ENCODE measurements at regions not wholly inside any gene's neighbourhood (a gene's known extent, or its start where the extent isn't known, plus 50 kb on each side); places are given as distances from the start of the nearest gene placed in this dataset.
"Not testable (repeated sequence)": the region's sequence is repeated elsewhere in the genome, so short reads cannot be mapped to it uniquely, and the experiment has no call there.

GRCh38 chr1:232416026-232416568 is 213.8 kb downstream of the SIPA1L2 start:
- no peak for TF ChIP-seq CTCF (IDR thresholded peaks at IDR 0.05; ENCODE audit: insufficient read depth in 1 of 2, low read depth in 1 of 2, low read length in 1 of 2, severe bottlenecking in 1 of 2, unreplicated experiment in 1 of 2)
- ChIA-PET CTCF (no interaction called here), POLR2A (no interaction called here)
- DNase-seq: no peak
- BruUV-seq (replicated peaks): no TSS peak
- Mint-ChIP-seq H3K27ac (ENCODE audit: unreplicated experiment) (no peak overlapping the region), H3K27me3 (ENCODE audit: insufficient read depth, unreplicated experiment) (no peaks in the 10 kb centered on the region), H3K9me3 (ENCODE audit: unreplicated experiment) (no peaks in the 10 kb centered on the region), H3K36me3 (ENCODE audit: insufficient read depth, unreplicated experiment) (peaks cover 5% of the 10 kb centered on the region), H3K4me3 (ENCODE audit: unreplicated experiment) (no peak overlapping the region), H3K4me1 (ENCODE audit: low read depth, unreplicated experiment) (peaks cover 8% of the 10 kb centered on the region)
- no peak overlapping the region for H3K4me3 ChIP-seq (ENCODE audit: low read depth, low read length)
- H3K4me1 ChIP-seq: peaks cover 8% of the 10 kb centered on the region; the same call in 1 of the 2 replicates
- H3K9me3 ChIP-seq: no peaks in the 10 kb centered on the region
- H3K36me3 ChIP-seq (ENCODE audit: control insufficient read depth, insufficient read depth, low read length): no peaks in the 10 kb centered on the region
- H3K27me3 ChIP-seq (replicated peaks; ENCODE audit: control insufficient read depth, insufficient read depth, low read length): no peaks in the 10 kb centered on the region
- intact Hi-C loops (cut with micrococcal nuclease; ENCODE audit: unreplicated experiment): no loop called here

GRCh38 chr1:232415481-232415880 is 214.5 kb downstream of the SIPA1L2 start:
- CTCF ChIA-PET; H3K4me1 ChIP-seq; H3K4me1 Mint-ChIP-seq (ENCODE audit: low read depth, unreplicated experiment); H3K27ac Mint-ChIP-seq (ENCODE audit: unreplicated experiment); POLR2A ChIA-PET; BruUV-seq (replicated peaks); H3K4me3 Mint-ChIP-seq (ENCODE audit: unreplicated experiment); H3K9me3 Mint-ChIP-seq (ENCODE audit: unreplicated experiment); H3K9me3 ChIP-seq; intact Hi-C loops (cut with micrococcal nuclease; ENCODE audit: unreplicated experiment); H3K27me3 Mint-ChIP-seq (ENCODE audit: insufficient read depth, unreplicated experiment); H3K36me3 ChIP-seq (ENCODE audit: control insufficient read depth, insufficient read depth, low read length); DNase-seq; H3K36me3 Mint-ChIP-seq (ENCODE audit: insufficient read depth, unreplicated experiment); H3K4me3 ChIP-seq (ENCODE audit: low read depth, low read length); H3K27me3 ChIP-seq (replicated peaks; ENCODE audit: control insufficient read depth, insufficient read depth, low read length): not testable (repeated sequence)

- Mint-ChIP-seq H3K36me3 (ENCODE audit: insufficient read depth, unreplicated experiment) (peaks cover 5% of the 10 kb centered on the region), H3K4me3 (ENCODE audit: unreplicated experiment) (no peak overlapping the region), H3K9me3 (ENCODE audit: unreplicated experiment) (no peaks in the 10 kb centered on the region), H3K4me1 (ENCODE audit: low read depth, unreplicated experiment) (peaks cover 8% of the 10 kb centered on the region), H3K27me3 (ENCODE audit: insufficient read depth, unreplicated experiment) (no peaks in the 10 kb centered on the region), H3K27ac (ENCODE audit: unreplicated experiment) (no peak overlapping the region)
- Histone ChIP-seq H3K27me3 (replicated peaks; ENCODE audit: control insufficient read depth, insufficient read depth, low read length) (no peaks in the 10 kb centered on the region), H3K9me3 (peaks cover 10% of the 10 kb centered on the region), H3K36me3 (ENCODE audit: control insufficient read depth, insufficient read depth, low read length) (no peaks in the 10 kb centered on the region), H3K4me3 (ENCODE audit: low read depth, low read length) (no peak overlapping the region), H3K4me1 (peaks cover 8% of the 10 kb centered on the region; the same call in 1 of the 2 replicates)
- TF ChIP-seq CTCF (IDR thresholded peaks at IDR 0.05; ENCODE audit: insufficient read depth in 1 of 2, low read depth in 1 of 2, low read length in 1 of 2, severe bottlenecking in 1 of 2, unreplicated experiment in 1 of 2): no peak
- no peak for DNase-seq
- no TSS peak for BruUV-seq (replicated peaks)
- CTCF ChIA-PET: no interaction called here
- POLR2A ChIA-PET: no interaction called here
- intact Hi-C loops (cut with micrococcal nuclease; ENCODE audit: unreplicated experiment): no loop called here
Measured at GRCh38 chr1:232414100-232414499, 215.8 kb downstream of the SIPA1L2 start.

GRCh38 chr1:232413674-232414073 is 216.3 kb downstream of the SIPA1L2 start:
- no peak for TF ChIP-seq CTCF (IDR thresholded peaks at IDR 0.05; ENCODE audit: insufficient read depth in 1 of 2, low read depth in 1 of 2, low read length in 1 of 2, severe bottlenecking in 1 of 2, unreplicated experiment in 1 of 2)
- no peak for DNase-seq

More at GRCh38 chr1:232413674-232414073, 216.3 kb downstream of the SIPA1L2 start:
- Histone ChIP-seq H3K36me3 (ENCODE audit: control insufficient read depth, insufficient read depth, low read length) (no peaks in the 10 kb centered on the region), H3K9me3 (peaks cover 14% of the 10 kb centered on the region), H3K4me1 (peaks cover 8% of the 10 kb centered on the region; the same call in 1 of the 2 replicates), H3K27me3 (replicated peaks; ENCODE audit: control insufficient read depth, insufficient read depth, low read length) (no peaks in the 10 kb centered on the region), H3K4me3 (ENCODE audit: low read depth, low read length) (no peak overlapping the region)
- intact Hi-C loops (cut with micrococcal nuclease; ENCODE audit: unreplicated experiment): no loop called here
- Mint-ChIP-seq H3K9me3 (ENCODE audit: unreplicated experiment) (no peaks in the 10 kb centered on the region), H3K4me1 (ENCODE audit: low read depth, unreplicated experiment) (peaks cover 8% of the 10 kb centered on the region), H3K27me3 (ENCODE audit: insufficient read depth, unreplicated experiment) (no peaks in the 10 kb centered on the region), H3K27ac (ENCODE audit: unreplicated experiment) (no peak overlapping the region), H3K4me3 (ENCODE audit: unreplicated experiment) (no peak overlapping the region), H3K36me3 (ENCODE audit: insufficient read depth, unreplicated experiment) (peaks cover 5% of the 10 kb centered on the region)
- ChIA-PET CTCF (no interaction called here), POLR2A (no interaction called here)
- no TSS peak for BruUV-seq (replicated peaks)
